Transverse colon (tissue), 3 donors: ENCODE measurements at regions not wholly inside any gene's neighbourhood (a gene's known extent, or its start where the extent isn't known, plus 50 kb on each side); places are given as distances from the start of the nearest gene placed in this dataset.

Experiments
- CTCF ChIP-seq, 5 experiments: fragments of 200-600 bp in 3 of 5; fragments of 450-650 bp in 2 of 5; sonication (generic) in 3 of 5; IDR thresholded peaks; 1 replicate in 2 of 5; 2 replicates in 3 of 5; pipeline ENCODE4 v1.5.1; 2016 to 2017; ENCODE audit warnings: antibody characterized with exemption in 5 of 5, inconsistent platforms in 3 of 5, mild to moderate bottlenecking in 2 of 5, moderate library complexity in 1 of 5
- POLR2A ChIP-seq: fragments of 450-650 bp; IDR thresholded peaks from one replicate; pipeline ENCODE4 v1.6.1; 2016; ENCODE audit warnings: antibody characterized with exemption, mild to moderate bottlenecking, moderate library complexity

GRCh38 chr11:29750392-29750791 is 266.4 kb downstream of the KCNA4 start:
- no peak for TF ChIP-seq POLR2A
- no peak for TF ChIP-seq CTCF (IDR thresholded peaks at IDR 0.05)
